NB4 (cell line): ENCODE measurements at regions not wholly inside any gene's neighbourhood (a gene's known extent, or its start where the extent isn't known, plus 50 kb on each side); places are given as distances from the start of the nearest gene placed in this dataset.

Source experiments
- MYC ChIP-seq: IDR thresholded peaks from 2 replicates; pipeline ENCODE4 v1.6.1; 2011; ENCODE audit warnings: low read depth, low read length
- POLR2A ChIP-seq: IDR thresholded peaks from 2 replicates; pipeline ENCODE4 v1.6.1; 2011; ENCODE audit warnings: mild to moderate bottlenecking; ENCODE audit not compliant: insufficient read length; ENCODE audit errors: extremely low read depth
- TF ChIP-seq, protein P1 (sequence below): IDR thresholded peaks from one replicate; pipeline ENCODE4 v1.5.1; 2012; ENCODE audit warnings: low read depth, low read length
- TF ChIP-seq, protein P2 (sequence below): IDR thresholded peaks from 2 replicates; pipeline ENCODE4 v1.6.1; 2011; ENCODE audit warnings: low read depth, low read length

DNA sequence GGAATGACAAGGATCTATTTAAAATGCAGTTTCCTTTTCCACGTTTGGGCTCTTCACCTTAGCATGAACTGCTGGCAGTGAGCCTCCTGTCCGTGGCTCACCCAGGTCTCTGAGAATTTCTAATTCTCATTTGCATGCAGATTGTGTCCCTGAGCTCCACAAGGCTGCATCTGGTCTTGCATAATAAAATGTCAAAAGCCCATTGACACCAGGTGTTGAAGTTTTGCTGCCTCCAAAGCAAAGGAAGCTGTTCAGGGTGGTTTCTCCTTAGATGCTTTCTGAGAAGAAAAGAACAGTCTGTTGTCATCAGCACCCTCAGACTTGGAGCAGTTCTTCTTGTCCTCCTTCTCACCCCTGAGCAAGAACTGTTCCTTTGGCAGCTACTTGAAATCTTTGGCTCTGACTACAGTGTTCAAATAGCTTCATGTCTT is 433.1 kb upstream of the KAZN start:
- TF ChIP-seq, protein P1, sequence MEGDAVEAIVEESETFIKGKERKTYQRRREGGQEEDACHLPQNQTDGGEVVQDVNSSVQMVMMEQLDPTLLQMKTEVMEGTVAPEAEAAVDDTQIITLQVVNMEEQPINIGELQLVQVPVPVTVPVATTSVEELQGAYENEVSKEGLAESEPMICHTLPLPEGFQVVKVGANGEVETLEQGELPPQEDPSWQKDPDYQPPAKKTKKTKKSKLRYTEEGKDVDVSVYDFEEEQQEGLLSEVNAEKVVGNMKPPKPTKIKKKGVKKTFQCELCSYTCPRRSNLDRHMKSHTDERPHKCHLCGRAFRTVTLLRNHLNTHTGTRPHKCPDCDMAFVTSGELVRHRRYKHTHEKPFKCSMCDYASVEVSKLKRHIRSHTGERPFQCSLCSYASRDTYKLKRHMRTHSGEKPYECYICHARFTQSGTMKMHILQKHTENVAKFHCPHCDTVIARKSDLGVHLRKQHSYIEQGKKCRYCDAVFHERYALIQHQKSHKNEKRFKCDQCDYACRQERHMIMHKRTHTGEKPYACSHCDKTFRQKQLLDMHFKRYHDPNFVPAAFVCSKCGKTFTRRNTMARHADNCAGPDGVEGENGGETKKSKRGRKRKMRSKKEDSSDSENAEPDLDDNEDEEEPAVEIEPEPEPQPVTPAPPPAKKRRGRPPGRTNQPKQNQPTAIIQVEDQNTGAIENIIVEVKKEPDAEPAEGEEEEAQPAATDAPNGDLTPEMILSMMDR, result no peak
- TF ChIP-seq, protein P2, sequence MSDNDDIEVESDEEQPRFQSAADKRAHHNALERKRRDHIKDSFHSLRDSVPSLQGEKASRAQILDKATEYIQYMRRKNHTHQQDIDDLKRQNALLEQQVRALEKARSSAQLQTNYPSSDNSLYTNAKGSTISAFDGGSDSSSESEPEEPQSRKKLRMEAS, result no peak
- TF ChIP-seq POLR2A (no peak), MYC (no peak)
